Neural cell (in vitro differentiated cells): ENCODE measurements at regions not wholly inside any gene's neighbourhood (a gene's known extent, or its start where the extent isn't known, plus 50 kb on each side); places are given as distances from the start of the nearest gene placed in this dataset.

Experiments used
- H2AFZ ChIP-seq: fragments of 200-600, 300-800 bp; sonication (generic), shearing (Covaris generic); 2 replicates; pipeline ENCODE4 v1.6.0; 2014; ENCODE audit warnings: low read depth, mild to moderate bottlenecking, antibody characterized with exemption, low read length, moderate library complexity
- H3F3A ChIP-seq: fragments of 200-600 bp; shearing (Covaris generic); 2 replicates; pipeline ENCODE4 v1.6.1; 2016; ENCODE audit warnings: mild to moderate bottlenecking, moderate library complexity, mixed read lengths, antibody characterized with exemption, low read length; ENCODE audit not compliant: insufficient read depth, poor library complexity, severe bottlenecking
- H3K27ac ChIP-seq: fragments of 200-600, 300-800 bp; sonication (generic), shearing (Covaris generic); 2 replicates; pipeline ENCODE4 v1.5.1; 2014; ENCODE audit warnings: mild to moderate bottlenecking, low read length, moderate library complexity
- H3K27me3 ChIP-seq: fragments of 300-800, 200-600 bp; sonication (generic), shearing (Covaris generic); 2 replicates; pipeline ENCODE4 v1.6.0; 2014; ENCODE audit warnings: mild to moderate bottlenecking, low read depth, low read length, moderate library complexity; ENCODE audit not compliant: insufficient read depth
- H3K36me3 ChIP-seq: fragments of 300-800, 200-600 bp; sonication (generic), shearing (Covaris generic); 2 replicates; pipeline ENCODE4 v1.5.1; 2014; ENCODE audit warnings: mild to moderate bottlenecking, antibody characterized with exemption, low read length, moderate library complexity; ENCODE audit not compliant: insufficient read depth
- H3K4me2 ChIP-seq: fragments of 300-800, 200-600 bp; sonication (generic), shearing (Covaris generic); 2 replicates; pipeline ENCODE4 v1.6.0; 2014; ENCODE audit warnings: mild to moderate bottlenecking, low read length
- H3K4me3 ChIP-seq: fragments of 300-800, 200-600 bp; sonication (generic), shearing (Covaris generic); 2 replicates; pipeline ENCODE4 v1.5.1; 2014; ENCODE audit warnings: mild to moderate bottlenecking, low read length, moderate library complexity
- H3K79me2 ChIP-seq: fragments of 200-600 bp; shearing (Covaris generic); replicated peaks from 2 replicates; pipeline ENCODE4 v1.6.0; 2014; ENCODE audit warnings: mild to moderate bottlenecking, low read length, moderate library complexity; ENCODE audit not compliant: insufficient read depth
- H3K9ac ChIP-seq: fragments of 300-800, 200-600 bp; sonication (generic), shearing (Covaris generic); 2 replicates; pipeline ENCODE4 v1.6.1; 2016; ENCODE audit warnings: mild to moderate bottlenecking, low read length, mixed read lengths
- H3K9me2 ChIP-seq: fragments of 200-600 bp; shearing (Covaris generic); 2 replicates; pipeline ENCODE4 v1.6.1; 2016; ENCODE audit warnings: mild to moderate bottlenecking, low read length, mixed read lengths; ENCODE audit not compliant: insufficient read depth
- H3K9me3 ChIP-seq: fragments of 200-600, 300-800 bp; sonication (generic), shearing (Covaris generic); 2 replicates; pipeline ENCODE4 v1.6.1; 2016; ENCODE audit warnings: mild to moderate bottlenecking, mixed run types, low read length, moderate library complexity, mixed read lengths
- H4K20me1 ChIP-seq: fragments of 200-600 bp; shearing (Covaris generic); 2 replicates; pipeline ENCODE4 v1.6.1; 2016; ENCODE audit warnings: mild to moderate bottlenecking, mixed run types; ENCODE audit not compliant: insufficient read depth
- EP300 ChIP-seq: fragments of 450-650 bp; conservative IDR thresholded peaks from 2 replicates; pipeline ENCODE4 v1.6.1; 2014; ENCODE audit warnings: antibody characterized with exemption, mild to moderate bottlenecking, moderate library complexity; ENCODE audit not compliant: poor library complexity, severe bottlenecking
- EZH2 ChIP-seq: fragments of 200-600, 300-800 bp; shearing (Covaris generic), sonication (generic); IDR thresholded peaks from 2 replicates; pipeline ENCODE4 v1.6.1; 2014; ENCODE audit warnings: antibody characterized with exemption, low read length, borderline replicate concordance, mild to moderate bottlenecking; ENCODE audit not compliant: insufficient read depth, poor library complexity, severe bottlenecking
- MXI1 ChIP-seq: fragments of 450-650 bp; conservative IDR thresholded peaks from 2 replicates; pipeline ENCODE4 v1.6.1; 2014; ENCODE audit warnings: antibody characterized with exemption, mild to moderate bottlenecking; ENCODE audit not compliant: poor library complexity, severe bottlenecking
- POLR2AphosphoS5 ChIP-seq: IDR thresholded peaks from 2 replicates; pipeline ENCODE4 v1.6.1; 2012
- RAD21 ChIP-seq: fragments of 450-650 bp; conservative IDR thresholded peaks from 2 replicates; pipeline ENCODE4 v1.6.1; 2014; ENCODE audit warnings: antibody characterized with exemption, mild to moderate bottlenecking, moderate library complexity
- SMC3 ChIP-seq: fragments of 450-650 bp; conservative IDR thresholded peaks from 2 replicates; pipeline ENCODE4 v1.6.1; 2014; ENCODE audit warnings: antibody characterized with exemption, mild to moderate bottlenecking, moderate library complexity; ENCODE audit not compliant: poor library complexity
- TAF1 ChIP-seq: IDR thresholded peaks from 2 replicates; pipeline ENCODE4 v1.6.1; 2012; ENCODE audit warnings: low read depth
- TF ChIP-seq, protein P1 (sequence below): fragments of 450-650 bp; IDR thresholded peaks from 2 replicates; pipeline ENCODE4 v1.5.1; 2014; ENCODE audit warnings: antibody characterized with exemption, mild to moderate bottlenecking, moderate library complexity; ENCODE audit not compliant: poor library complexity, severe bottlenecking
- TF ChIP-seq, protein P2 (sequence below): IDR thresholded peaks from 2 replicates; pipeline ENCODE4 v1.6.1; 2012; ENCODE audit warnings: borderline replicate concordance

DNA sequence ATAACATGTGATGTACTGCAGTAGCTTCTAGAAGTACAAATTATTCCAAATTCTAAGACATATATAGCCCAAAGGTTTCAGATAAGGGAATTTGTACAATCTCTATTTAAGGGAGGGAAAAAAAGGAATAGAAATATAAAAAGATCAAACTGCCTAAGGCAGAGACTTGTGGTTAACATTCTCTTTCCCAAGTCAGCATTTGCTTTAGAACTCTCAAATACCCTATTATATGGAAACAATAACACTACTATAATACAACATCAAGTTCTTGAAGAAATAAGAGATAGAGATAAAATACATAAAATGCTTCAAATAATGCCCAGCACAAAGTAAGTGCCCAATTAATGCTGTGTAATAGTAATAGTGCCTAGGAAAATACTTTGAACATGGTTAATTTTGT is 123.1 kb downstream of the CRPPA start:
- H3K79me2 ChIP-seq: no peaks in the 10 kb centered on the region
- no peak overlapping the region for H3K9ac ChIP-seq
- H4K20me1 ChIP-seq: no peaks in the 10 kb centered on the region
- H2AFZ ChIP-seq: no peak overlapping the region
- H3K9me3 ChIP-seq: no peaks in the 10 kb centered on the region
- no peak overlapping the region for H3K4me2 ChIP-seq
- H3K9me2 ChIP-seq: no peaks in the 10 kb centered on the region
- TF ChIP-seq, protein P1, sequence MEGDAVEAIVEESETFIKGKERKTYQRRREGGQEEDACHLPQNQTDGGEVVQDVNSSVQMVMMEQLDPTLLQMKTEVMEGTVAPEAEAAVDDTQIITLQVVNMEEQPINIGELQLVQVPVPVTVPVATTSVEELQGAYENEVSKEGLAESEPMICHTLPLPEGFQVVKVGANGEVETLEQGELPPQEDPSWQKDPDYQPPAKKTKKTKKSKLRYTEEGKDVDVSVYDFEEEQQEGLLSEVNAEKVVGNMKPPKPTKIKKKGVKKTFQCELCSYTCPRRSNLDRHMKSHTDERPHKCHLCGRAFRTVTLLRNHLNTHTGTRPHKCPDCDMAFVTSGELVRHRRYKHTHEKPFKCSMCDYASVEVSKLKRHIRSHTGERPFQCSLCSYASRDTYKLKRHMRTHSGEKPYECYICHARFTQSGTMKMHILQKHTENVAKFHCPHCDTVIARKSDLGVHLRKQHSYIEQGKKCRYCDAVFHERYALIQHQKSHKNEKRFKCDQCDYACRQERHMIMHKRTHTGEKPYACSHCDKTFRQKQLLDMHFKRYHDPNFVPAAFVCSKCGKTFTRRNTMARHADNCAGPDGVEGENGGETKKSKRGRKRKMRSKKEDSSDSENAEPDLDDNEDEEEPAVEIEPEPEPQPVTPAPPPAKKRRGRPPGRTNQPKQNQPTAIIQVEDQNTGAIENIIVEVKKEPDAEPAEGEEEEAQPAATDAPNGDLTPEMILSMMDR: no peak
- TF ChIP-seq EP300 (no peak), MXI1 (no peak), TAF1 (no peak), SMC3 (no peak), POLR2AphosphoS5 (no peak), RAD21 (no peak), EZH2 (no peak)
- TF ChIP-seq, protein P2, sequence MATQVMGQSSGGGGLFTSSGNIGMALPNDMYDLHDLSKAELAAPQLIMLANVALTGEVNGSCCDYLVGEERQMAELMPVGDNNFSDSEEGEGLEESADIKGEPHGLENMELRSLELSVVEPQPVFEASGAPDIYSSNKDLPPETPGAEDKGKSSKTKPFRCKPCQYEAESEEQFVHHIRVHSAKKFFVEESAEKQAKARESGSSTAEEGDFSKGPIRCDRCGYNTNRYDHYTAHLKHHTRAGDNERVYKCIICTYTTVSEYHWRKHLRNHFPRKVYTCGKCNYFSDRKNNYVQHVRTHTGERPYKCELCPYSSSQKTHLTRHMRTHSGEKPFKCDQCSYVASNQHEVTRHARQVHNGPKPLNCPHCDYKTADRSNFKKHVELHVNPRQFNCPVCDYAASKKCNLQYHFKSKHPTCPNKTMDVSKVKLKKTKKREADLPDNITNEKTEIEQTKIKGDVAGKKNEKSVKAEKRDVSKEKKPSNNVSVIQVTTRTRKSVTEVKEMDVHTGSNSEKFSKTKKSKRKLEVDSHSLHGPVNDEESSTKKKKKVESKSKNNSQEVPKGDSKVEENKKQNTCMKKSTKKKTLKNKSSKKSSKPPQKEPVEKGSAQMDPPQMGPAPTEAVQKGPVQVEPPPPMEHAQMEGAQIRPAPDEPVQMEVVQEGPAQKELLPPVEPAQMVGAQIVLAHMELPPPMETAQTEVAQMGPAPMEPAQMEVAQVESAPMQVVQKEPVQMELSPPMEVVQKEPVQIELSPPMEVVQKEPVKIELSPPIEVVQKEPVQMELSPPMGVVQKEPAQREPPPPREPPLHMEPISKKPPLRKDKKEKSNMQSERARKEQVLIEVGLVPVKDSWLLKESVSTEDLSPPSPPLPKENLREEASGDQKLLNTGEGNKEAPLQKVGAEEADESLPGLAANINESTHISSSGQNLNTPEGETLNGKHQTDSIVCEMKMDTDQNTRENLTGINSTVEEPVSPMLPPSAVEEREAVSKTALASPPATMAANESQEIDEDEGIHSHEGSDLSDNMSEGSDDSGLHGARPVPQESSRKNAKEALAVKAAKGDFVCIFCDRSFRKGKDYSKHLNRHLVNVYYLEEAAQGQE: no peak
- H3F3A ChIP-seq: no peaks in the 10 kb centered on the region
- H3K27me3 ChIP-seq: no peaks in the 10 kb centered on the region
- H3K4me3 ChIP-seq: no peak overlapping the region
- no peaks in the 10 kb centered on the region for H3K36me3 ChIP-seq
- no peak overlapping the region for H3K27ac ChIP-seq

DNA sequence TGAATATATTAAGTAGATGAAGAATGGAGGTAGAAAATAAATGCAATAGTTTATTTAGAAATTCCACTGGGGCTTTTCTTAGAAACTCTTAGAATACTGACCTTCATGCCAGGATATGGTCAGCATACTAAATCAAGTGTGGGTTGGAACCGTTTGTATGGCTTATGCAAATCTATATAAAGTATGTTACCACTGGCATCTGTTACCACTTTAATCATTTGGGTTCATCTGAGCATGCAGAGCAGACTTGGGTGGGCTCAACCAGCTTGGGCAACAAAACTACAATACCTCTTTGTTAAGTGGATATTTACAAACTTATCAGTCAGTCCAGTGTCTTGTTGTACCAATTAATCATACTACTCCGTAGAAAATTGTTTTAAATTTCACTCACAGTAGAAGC is 125.8 kb downstream of the CRPPA start:
- H3K9ac ChIP-seq: no peak overlapping the region

More for the DNA sequence above, 125.8 kb downstream of the CRPPA start:
- no peak overlapping the region for H3K4me2 ChIP-seq
- H3K36me3 ChIP-seq: no peaks in the 10 kb centered on the region
- no peaks in the 10 kb centered on the region for H3K27me3 ChIP-seq
- H3F3A ChIP-seq: no peaks in the 10 kb centered on the region
- no peaks in the 10 kb centered on the region for H4K20me1 ChIP-seq
- H3K27ac ChIP-seq: no peak overlapping the region
- H3K4me3 ChIP-seq: no peak overlapping the region
- no peaks in the 10 kb centered on the region for H3K79me2 ChIP-seq
- H3K9me3 ChIP-seq: no peaks in the 10 kb centered on the region
- H2AFZ ChIP-seq: no peak overlapping the region
- TF ChIP-seq, protein P1: no peak
- TF ChIP-seq RAD21: no peak
- no peaks in the 10 kb centered on the region for H3K9me2 ChIP-seq
